Epithelial cell of esophagus (primary cell): ENCODE measurements at regions not wholly inside any gene's neighbourhood (a gene's known extent, or its start where the extent isn't known, plus 50 kb on each side); places are given as distances from the start of the nearest gene placed in this dataset.

Experiments
- DNase-seq: peaks from one replicate; pipeline ENCODE4 v3.0.0; 2010; ENCODE audit warnings: low read depth
- H3K4me3 ChIP-seq: 2 replicates; pipeline ENCODE4 v1.5.1; 2011; ENCODE audit warnings: mild to moderate bottlenecking, low read length, control low read depth
- TF ChIP-seq, protein P1 (sequence below): IDR thresholded peaks from 2 replicates; pipeline ENCODE4 v1.5.1; 2011; ENCODE audit warnings: low read depth, mild to moderate bottlenecking, low read length, control low read depth, inconsistent platforms; ENCODE audit not compliant: insufficient read depth; ENCODE audit errors: missing control alignments

DNA sequence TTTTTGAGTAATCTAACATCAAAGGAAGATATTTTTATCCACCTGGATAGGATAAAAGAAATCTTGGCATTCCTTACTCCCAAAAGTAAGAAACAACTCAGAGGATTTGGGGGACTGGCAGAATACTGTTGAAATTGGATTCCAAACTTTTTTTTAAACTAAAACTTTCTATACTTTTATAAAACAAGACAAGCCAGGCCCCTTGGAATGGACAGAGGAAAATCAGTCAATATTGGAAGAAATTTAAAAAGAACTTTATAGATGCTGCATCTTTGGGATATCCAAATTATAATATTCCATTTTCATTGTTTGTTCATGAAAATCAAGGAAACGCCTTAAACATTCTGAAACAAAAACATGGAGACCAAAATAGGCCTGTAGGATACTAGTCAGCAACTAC is 147.6 kb upstream of the PIEZO2 start:
- H3K4me3 ChIP-seq, result no peak overlapping the region
- no peak for DNase-seq
- TF ChIP-seq, protein P1, sequence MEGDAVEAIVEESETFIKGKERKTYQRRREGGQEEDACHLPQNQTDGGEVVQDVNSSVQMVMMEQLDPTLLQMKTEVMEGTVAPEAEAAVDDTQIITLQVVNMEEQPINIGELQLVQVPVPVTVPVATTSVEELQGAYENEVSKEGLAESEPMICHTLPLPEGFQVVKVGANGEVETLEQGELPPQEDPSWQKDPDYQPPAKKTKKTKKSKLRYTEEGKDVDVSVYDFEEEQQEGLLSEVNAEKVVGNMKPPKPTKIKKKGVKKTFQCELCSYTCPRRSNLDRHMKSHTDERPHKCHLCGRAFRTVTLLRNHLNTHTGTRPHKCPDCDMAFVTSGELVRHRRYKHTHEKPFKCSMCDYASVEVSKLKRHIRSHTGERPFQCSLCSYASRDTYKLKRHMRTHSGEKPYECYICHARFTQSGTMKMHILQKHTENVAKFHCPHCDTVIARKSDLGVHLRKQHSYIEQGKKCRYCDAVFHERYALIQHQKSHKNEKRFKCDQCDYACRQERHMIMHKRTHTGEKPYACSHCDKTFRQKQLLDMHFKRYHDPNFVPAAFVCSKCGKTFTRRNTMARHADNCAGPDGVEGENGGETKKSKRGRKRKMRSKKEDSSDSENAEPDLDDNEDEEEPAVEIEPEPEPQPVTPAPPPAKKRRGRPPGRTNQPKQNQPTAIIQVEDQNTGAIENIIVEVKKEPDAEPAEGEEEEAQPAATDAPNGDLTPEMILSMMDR, result no peak

DNA sequence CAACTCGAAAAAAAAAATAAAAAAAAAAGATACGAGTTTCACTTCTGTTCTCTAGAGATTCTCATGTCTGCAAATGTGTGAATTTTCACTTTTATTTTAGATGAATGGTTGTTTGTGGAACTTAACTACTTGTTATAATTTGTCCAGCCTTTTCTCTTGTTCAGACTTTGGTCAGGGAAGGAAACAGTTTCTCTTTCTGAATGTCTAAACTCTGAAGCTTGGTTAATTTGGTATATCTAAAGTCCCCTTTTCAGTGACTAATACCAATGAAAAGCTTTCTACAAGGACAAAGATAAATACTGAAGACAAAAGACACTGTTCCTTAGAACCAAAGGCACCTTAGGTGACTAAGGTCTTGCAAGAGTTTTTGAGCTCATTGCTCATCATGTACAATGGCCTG is 144.4 kb upstream of the PIEZO2 start:
- no peak overlapping the region for H3K4me3 ChIP-seq
- DNase-seq, result no peak
- TF ChIP-seq, protein P1, result no peak

DNA sequence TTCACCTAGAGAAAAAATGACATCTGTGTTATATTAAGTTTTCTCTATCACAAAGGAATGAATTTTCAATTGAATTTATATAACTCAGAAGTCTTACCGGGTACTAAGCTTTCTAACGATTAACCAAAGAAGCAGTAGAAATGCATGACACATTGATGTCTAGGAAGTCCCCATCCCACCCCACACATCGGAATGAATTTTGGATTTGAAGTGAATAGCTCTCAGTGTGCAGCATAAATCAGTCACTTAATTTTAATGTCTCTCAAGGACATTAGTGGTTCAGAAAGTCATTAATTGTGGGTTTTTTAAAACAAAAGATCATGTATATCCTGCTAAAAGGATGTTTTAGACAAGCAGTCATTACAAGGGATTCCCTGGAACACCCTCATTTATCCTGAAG is 141.4 kb upstream of the PIEZO2 start:
- TF ChIP-seq, protein P1, result no peak
- H3K4me3 ChIP-seq, result no peak overlapping the region
- DNase-seq, result no peak

DNA sequence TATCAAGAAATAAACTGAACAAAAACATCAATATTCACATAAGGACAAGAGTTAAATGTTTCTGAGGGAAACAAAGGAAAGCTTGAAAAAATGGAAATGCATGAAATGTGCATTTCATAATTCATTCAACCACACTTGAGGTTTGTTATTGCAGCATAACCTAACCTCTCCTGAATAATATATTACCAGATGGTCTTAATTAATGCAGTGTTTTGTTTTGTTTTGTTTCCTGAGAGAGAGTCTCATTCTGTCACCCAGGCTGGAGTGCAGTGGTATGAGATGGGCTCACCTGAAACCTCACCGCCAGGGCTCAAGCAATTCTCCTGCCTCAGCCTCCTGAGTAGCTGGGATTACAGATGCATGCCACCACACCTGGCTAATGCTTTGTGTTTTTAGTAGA is 139.9 kb upstream of the PIEZO2 start:
- no peak for DNase-seq
- TF ChIP-seq, protein P1, result no peak
- H3K4me3 ChIP-seq, result no peak overlapping the region

DNA sequence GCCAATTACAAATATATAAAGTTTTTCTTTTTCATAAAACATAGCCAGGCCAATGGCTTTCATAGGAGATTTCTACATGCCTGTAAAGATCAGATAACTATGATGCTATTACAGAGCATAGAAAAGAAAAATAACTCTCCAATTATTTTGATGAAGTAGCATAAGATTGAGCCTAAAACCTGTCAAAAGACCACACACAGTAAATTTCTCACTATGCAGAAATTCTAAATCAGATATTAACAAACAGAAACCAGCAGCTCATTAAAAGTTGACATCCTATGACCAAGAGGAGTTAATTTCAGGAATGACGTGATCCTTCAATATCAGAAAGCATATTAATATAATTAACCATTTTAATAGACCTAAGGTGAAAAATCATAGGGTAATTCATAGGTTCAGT is 139.0 kb upstream of the PIEZO2 start:
- no peak for DNase-seq
- H3K4me3 ChIP-seq, result no peak overlapping the region
- TF ChIP-seq, protein P1, result no peak

DNA sequence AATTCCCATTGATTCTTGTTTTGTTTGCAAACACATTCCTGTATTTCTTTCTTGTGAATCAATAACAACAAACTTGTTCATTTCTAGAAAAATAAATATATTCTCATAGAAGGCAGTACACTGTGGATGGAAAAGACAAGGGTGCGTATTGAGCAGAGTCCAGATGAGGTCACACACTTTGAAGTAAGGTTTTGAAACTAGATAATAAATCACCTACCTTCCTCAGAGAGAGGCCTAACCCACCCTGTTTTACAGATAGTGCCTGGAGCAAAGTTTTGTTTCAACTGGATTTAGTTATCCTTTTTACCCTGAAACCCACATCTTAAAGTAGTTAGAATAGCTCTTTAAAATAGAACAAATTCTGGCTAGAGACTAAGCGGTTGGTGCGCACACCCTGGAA is 137.1 kb upstream of the PIEZO2 start:
- no peak for DNase-seq
- TF ChIP-seq, protein P1, result no peak
- no peak overlapping the region for H3K4me3 ChIP-seq

DNA sequence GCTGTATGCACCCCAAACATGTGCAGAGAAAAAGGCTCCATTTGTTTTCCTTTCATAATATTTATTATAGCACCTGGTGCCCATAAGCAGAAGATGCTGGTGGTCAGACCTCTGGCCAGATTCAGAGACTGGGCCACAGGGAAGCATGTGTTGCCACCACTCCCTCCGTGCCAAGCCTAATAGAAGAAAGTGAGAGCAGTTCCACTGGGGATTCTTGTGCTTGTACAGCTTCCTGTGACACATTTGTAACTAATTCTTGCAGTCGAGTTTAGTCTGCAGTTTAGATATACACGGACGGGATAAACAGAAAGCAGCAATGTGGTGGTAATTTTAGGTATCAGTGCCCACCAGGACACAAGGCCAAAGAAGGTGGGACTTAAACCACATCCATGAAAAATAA is 135.4 kb upstream of the PIEZO2 start:
- TF ChIP-seq, protein P1, result no peak
- no peak overlapping the region for H3K4me3 ChIP-seq
- DNase-seq, result no peak
